ENCODE measurements at regions not wholly inside any gene's neighbourhood (a gene's known extent, or its start where the extent isn't known, plus 50 kb on each side); places are given as distances from the start of the nearest gene placed in this dataset.

DNA sequence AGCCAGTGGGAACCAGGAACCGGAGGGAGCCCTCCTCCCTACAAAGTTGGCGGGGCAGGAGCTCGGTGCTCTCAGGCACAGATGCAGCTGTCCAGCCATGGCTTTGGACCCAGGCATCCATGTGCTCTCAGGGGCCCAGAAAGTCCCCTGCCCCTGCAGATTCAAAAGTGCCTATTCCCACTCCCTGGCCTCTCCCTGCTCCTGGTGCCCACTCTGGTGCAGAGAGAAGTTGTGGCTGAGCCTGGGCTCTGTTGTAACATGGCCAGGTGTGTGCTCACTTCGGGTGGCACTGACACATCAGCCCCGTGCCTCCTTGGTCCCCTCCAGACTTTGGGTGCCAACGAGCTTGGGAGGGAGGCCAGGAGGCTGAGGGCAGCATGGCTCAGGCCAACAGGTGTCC, 315.8 kb upstream of the KYNU start:
- TF ChIP-seq, protein P1, sequence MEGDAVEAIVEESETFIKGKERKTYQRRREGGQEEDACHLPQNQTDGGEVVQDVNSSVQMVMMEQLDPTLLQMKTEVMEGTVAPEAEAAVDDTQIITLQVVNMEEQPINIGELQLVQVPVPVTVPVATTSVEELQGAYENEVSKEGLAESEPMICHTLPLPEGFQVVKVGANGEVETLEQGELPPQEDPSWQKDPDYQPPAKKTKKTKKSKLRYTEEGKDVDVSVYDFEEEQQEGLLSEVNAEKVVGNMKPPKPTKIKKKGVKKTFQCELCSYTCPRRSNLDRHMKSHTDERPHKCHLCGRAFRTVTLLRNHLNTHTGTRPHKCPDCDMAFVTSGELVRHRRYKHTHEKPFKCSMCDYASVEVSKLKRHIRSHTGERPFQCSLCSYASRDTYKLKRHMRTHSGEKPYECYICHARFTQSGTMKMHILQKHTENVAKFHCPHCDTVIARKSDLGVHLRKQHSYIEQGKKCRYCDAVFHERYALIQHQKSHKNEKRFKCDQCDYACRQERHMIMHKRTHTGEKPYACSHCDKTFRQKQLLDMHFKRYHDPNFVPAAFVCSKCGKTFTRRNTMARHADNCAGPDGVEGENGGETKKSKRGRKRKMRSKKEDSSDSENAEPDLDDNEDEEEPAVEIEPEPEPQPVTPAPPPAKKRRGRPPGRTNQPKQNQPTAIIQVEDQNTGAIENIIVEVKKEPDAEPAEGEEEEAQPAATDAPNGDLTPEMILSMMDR (conservative IDR thresholded peaks at IDR 0.05; ENCODE audit: low read length): no peak
- TF ChIP-seq EZH2phosphoT487 (IDR thresholded peaks at IDR 0.05; ENCODE audit: borderline replicate concordance): no peak

Measured in Loucy (cell line).